ENCODE measurements at regions not wholly inside any gene's neighbourhood (a gene's known extent, or its start where the extent isn't known, plus 50 kb on each side); places are given as distances from the start of the nearest gene placed in this dataset.
"Not testable (repeated sequence)": the region's sequence is repeated elsewhere in the genome, so short reads cannot be mapped to it uniquely, and the experiment has no call there.

DNA sequence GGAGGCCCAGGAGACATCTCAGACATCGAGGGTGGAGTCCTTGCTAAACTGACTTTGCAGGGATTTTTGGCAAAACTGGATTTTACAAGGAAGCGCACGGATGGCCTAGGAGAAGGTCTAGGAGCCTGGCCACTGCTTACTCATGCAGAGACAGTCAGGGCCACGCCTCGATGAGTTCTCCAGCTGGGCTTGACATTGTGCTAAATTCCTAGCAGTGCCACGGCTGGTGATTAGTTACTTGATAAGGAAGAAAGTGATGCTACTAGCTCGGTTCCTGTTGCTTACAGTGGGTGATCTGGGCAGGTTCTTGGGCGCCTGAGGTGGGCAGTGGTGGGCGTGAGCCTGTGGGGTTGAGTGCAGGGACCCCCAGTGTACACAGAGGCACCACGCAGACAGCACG, 143.4 kb downstream of the SOX1 start:
- no peaks in the 10 kb centered on the region for H3K9me3 ChIP-seq (ENCODE audit: control insufficient read depth, insufficient read depth, low read depth, low read length)
- H3K36me3 ChIP-seq (ENCODE audit: control insufficient read depth, insufficient read depth, low read length): no peaks in the 10 kb centered on the region
- H3K27me3 ChIP-seq (ENCODE audit: control insufficient read depth, insufficient read depth, low read length): peaks cover 27% of the 10 kb centered on the region
- H3K4me1 ChIP-seq (ENCODE audit: control insufficient read depth, insufficient read depth, low read length): peaks cover 9% of the 10 kb centered on the region
- H3K9ac ChIP-seq (ENCODE audit: low read length): no peak overlapping the region
- H3K27ac ChIP-seq (ENCODE audit: low read depth, low read length): no peak overlapping the region
- H3K4me3 ChIP-seq (ENCODE audit: low read depth, low read length): no peak overlapping the region

DNA sequence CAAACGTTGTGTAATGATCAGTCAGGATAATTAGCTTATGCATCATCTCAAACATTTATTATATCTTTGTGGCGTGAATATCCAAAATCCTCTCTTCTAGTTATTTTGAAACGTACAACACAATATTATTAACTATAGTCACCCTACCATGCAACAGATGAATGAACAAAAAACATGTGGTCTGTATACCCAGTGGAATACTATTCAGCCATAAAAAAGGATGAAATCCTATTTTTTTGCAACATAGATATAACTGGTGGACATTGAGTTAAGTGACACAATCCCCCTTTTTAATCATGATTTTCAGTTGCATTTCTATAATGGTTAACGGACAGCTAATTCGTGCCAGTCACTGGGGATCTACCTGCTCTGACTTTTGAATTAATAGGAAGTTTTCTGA, 145.6 kb downstream of the SOX1 start:
- Histone ChIP-seq H3K27ac (ENCODE audit: low read depth, low read length) (no peak overlapping the region), H3K9ac (ENCODE audit: low read length) (no peak overlapping the region), H3K9me3 (ENCODE audit: control insufficient read depth, insufficient read depth, low read depth, low read length) (no peaks in the 10 kb centered on the region), H3K4me3 (ENCODE audit: low read depth, low read length) (no peak overlapping the region), H3K4me1 (ENCODE audit: control insufficient read depth, insufficient read depth, low read length) (no peaks in the 10 kb centered on the region; the same call in 1 of the 2 replicates), H3K36me3 (ENCODE audit: control insufficient read depth, insufficient read depth, low read length) (no peaks in the 10 kb centered on the region), H3K27me3 (ENCODE audit: control insufficient read depth, insufficient read depth, low read length) (peaks cover 17% of the 10 kb centered on the region; the same call in 1 of the 2 replicates)

GRCh38 chr13:112213467-112214255, 146.7 kb downstream of the SOX1 start:
- Histone ChIP-seq H3K4me1 (ENCODE audit: control insufficient read depth, insufficient read depth, low read length) (no peaks in the 10 kb centered on the region; the same call in 1 of the 2 replicates), H3K36me3 (ENCODE audit: control insufficient read depth, insufficient read depth, low read length) (no peaks in the 10 kb centered on the region), H3K9me3 (ENCODE audit: control insufficient read depth, insufficient read depth, low read depth, low read length) (no peaks in the 10 kb centered on the region), H3K9ac (ENCODE audit: low read length) (no peak overlapping the region), H3K4me3 (ENCODE audit: low read depth, low read length) (no peak overlapping the region), H3K27ac (ENCODE audit: low read depth, low read length) (no peak overlapping the region), H3K27me3 (ENCODE audit: control insufficient read depth, insufficient read depth, low read length) (peaks cover 12% of the 10 kb centered on the region; the same call in 1 of the 2 replicates)

DNA sequence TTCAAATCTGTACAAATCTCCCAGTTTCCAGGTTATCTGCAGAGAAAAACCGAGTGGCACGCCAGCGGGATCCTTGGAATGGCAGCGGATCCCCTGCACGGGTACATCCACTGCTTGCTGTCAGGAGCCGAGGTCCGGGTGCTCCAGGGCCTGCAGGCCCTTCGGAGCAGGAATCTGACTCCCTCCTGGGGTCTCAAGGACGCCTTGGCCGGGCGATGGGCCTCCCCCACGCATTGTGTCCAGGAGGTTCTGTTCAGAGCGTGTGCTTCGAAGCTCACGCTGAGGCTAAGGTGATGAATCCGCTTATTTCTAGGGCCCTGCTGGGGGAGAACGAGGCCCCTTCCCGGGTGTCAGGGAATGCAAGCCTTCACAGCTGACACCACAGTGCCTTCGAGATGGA, 148.9 kb downstream of the SOX1 start:
- Histone ChIP-seq H3K27me3 (ENCODE audit: control insufficient read depth, insufficient read depth, low read length) (peaks cover 12% of the 10 kb centered on the region; the same call in 1 of the 2 replicates), H3K36me3 (ENCODE audit: control insufficient read depth, insufficient read depth, low read length) (no peaks in the 10 kb centered on the region), H3K4me1 (ENCODE audit: control insufficient read depth, insufficient read depth, low read length) (no peaks in the 10 kb centered on the region; the same call in 1 of the 2 replicates), H3K9me3 (ENCODE audit: control insufficient read depth, insufficient read depth, low read depth, low read length) (no peaks in the 10 kb centered on the region), H3K9ac (ENCODE audit: low read length) (no peak overlapping the region), H3K27ac (ENCODE audit: low read depth, low read length) (no peak overlapping the region), H3K4me3 (ENCODE audit: low read depth, low read length) (no peak overlapping the region)

- Histone ChIP-seq H3K4me3 (ENCODE audit: low read depth, low read length) (no peak overlapping the region), H3K9me3 (ENCODE audit: control insufficient read depth, insufficient read depth, low read depth, low read length) (no peaks in the 10 kb centered on the region), H3K27me3 (ENCODE audit: control insufficient read depth, insufficient read depth, low read length) (peaks cover 12% of the 10 kb centered on the region; the same call in 1 of the 2 replicates), H3K9ac (ENCODE audit: low read length) (no peak overlapping the region), H3K36me3 (ENCODE audit: control insufficient read depth, insufficient read depth, low read length) (no peaks in the 10 kb centered on the region), H3K27ac (ENCODE audit: low read depth, low read length) (no peak overlapping the region), H3K4me1 (ENCODE audit: control insufficient read depth, insufficient read depth, low read length) (no peaks in the 10 kb centered on the region)
Observed at GRCh38 chr13:112217431-112217830, 150.5 kb downstream of the SOX1 start.

- Histone ChIP-seq H3K27me3 (ENCODE audit: control insufficient read depth, insufficient read depth, low read length) (peaks cover 12% of the 10 kb centered on the region; the same call in 1 of the 2 replicates), H3K4me1 (ENCODE audit: control insufficient read depth, insufficient read depth, low read length) (no peaks in the 10 kb centered on the region), H3K4me3 (ENCODE audit: low read depth, low read length) (no peak overlapping the region), H3K9ac (ENCODE audit: low read length) (no peak overlapping the region), H3K27ac (ENCODE audit: low read depth, low read length) (no peak overlapping the region), H3K36me3 (ENCODE audit: control insufficient read depth, insufficient read depth, low read length) (no peaks in the 10 kb centered on the region), H3K9me3 (ENCODE audit: control insufficient read depth, insufficient read depth, low read depth, low read length) (no peaks in the 10 kb centered on the region)
Observed at GRCh38 chr13:112218416-112218815, 151.5 kb downstream of the SOX1 start.

DNA sequence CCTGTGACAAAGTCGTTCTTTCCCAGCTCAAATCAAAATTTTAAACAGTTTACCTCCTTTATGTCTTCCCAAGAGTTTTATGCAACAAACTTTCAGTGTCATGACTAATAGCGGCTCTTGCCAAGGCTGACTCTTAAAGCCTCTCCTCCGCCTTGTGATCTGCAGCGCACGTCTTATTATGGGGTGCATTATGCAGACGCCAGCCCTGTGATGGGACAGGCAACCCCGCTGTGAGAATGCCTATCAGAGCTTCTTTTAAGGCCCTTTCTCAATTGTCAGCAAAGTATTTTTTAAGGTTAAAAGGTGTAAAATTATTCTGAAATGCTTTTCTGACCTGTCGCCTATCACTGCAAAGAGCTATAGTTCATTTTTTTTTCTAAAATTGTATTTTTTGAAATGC, 152.8 kb downstream of the SOX1 start:
- Histone ChIP-seq H3K27me3 (ENCODE audit: control insufficient read depth, insufficient read depth, low read length) (peaks cover 12% of the 10 kb centered on the region; the same call in 1 of the 2 replicates), H3K36me3 (ENCODE audit: control insufficient read depth, insufficient read depth, low read length) (no peaks in the 10 kb centered on the region), H3K4me3 (ENCODE audit: low read depth, low read length) (no peak overlapping the region)

DNA sequence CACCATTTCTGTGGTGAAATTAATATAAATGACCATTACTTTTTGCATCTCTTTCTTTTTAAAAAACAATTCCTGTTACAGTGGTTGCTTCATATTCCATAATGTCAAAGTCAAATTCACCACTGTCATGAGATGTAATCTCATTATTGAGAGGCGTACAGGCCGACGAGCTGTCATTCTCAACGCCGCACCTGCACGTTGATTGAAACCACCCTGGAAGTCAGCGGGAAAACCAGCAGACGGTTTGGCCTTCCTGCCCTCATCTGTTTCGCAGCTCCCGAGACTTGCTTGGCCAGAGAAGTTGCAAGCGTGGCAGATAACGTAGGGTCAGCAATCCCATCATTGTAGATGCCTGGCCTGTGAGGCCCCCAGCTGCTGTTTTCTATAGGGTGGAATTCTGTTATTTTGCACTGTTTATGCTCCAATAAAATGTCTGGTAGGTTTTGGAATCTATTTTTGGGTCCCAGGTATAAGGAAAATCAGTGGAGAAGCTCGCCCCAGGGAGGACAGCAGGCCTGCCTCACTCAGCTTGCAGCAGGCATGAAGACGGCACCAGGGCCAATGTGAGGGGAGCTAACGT, 153.4 kb downstream of the SOX1 start:
- Histone ChIP-seq H3K4me1 (ENCODE audit: control insufficient read depth, insufficient read depth, low read length) (no peaks in the 10 kb centered on the region), H3K27me3 (ENCODE audit: control insufficient read depth, insufficient read depth, low read length) (peaks cover 10% of the 10 kb centered on the region; the same call in 1 of the 2 replicates), H3K27ac (ENCODE audit: low read depth, low read length) (no peak overlapping the region), H3K9ac (ENCODE audit: low read length) (no peak overlapping the region), H3K4me3 (ENCODE audit: low read depth, low read length) (no peak overlapping the region), H3K9me3 (ENCODE audit: control insufficient read depth, insufficient read depth, low read depth, low read length) (no peaks in the 10 kb centered on the region), H3K36me3 (ENCODE audit: control insufficient read depth, insufficient read depth, low read length) (no peaks in the 10 kb centered on the region)

More for the DNA sequence above, 152.8 kb downstream of the SOX1 start:
- Histone ChIP-seq H3K9ac (ENCODE audit: low read length) (no peak overlapping the region), H3K9me3 (ENCODE audit: control insufficient read depth, insufficient read depth, low read depth, low read length) (no peaks in the 10 kb centered on the region), H3K27ac (ENCODE audit: low read depth, low read length) (no peak overlapping the region), H3K4me1 (ENCODE audit: control insufficient read depth, insufficient read depth, low read length) (no peaks in the 10 kb centered on the region)

DNA sequence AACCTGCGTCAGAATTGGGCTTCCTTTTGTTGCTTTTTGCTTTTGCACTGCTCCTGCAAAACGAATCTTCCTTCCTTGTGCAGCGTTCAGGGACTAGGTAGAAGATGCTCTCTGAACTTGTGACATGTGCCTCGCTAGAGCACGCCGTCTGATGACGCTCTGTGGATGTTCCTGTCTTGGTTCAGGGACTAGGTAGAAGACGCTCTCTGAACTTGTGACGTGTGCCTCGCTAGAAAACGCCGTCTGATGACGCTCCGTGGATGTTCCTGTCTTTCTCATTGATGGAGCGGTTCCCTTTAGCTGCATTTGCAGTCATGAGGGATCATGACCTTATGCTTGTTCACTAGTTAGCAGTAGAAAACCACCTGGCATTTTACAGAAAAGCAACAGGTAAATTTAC, 154.0 kb downstream of the SOX1 start:
- Histone ChIP-seq H3K4me1 (ENCODE audit: control insufficient read depth, insufficient read depth, low read length) (no peaks in the 10 kb centered on the region), H3K9me3 (ENCODE audit: control insufficient read depth, insufficient read depth, low read depth, low read length) (no peaks in the 10 kb centered on the region), H3K27me3 (ENCODE audit: control insufficient read depth, insufficient read depth, low read length) (peaks cover 4% of the 10 kb centered on the region; the same call in 1 of the 2 replicates), H3K4me3 (ENCODE audit: low read depth, low read length) (no peak overlapping the region), H3K36me3 (ENCODE audit: control insufficient read depth, insufficient read depth, low read length) (no peaks in the 10 kb centered on the region), H3K9ac (ENCODE audit: low read length) (no peak overlapping the region), H3K27ac (ENCODE audit: low read depth, low read length) (no peak overlapping the region)

DNA sequence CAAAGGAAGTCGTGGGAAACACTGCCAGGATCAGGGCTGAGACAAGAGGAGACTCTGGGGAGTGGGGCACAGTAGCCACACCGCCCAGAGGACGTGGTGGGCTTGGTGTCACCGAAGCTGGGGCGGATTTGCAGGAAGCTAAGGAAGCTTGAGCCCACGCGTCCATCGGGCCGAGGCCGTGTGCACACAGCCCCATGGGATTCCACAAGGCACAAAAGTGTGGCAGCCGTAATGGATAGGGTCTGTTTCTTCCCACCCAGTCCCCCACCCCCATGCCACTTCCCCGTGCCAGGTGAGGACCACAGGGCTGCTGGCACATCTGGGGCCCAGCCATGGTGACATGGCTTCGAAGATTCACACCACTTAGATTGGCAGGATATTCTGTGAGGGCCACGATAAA, 153.2 kb upstream of the SPACA7 start:
- Histone ChIP-seq H3K36me3 (ENCODE audit: control insufficient read depth, insufficient read depth, low read length) (no peaks in the 10 kb centered on the region), H3K27ac (ENCODE audit: low read depth, low read length) (no peak overlapping the region), H3K4me1 (ENCODE audit: control insufficient read depth, insufficient read depth, low read length) (no peaks in the 10 kb centered on the region), H3K4me3 (ENCODE audit: low read depth, low read length) (no peak overlapping the region), H3K9ac (ENCODE audit: low read length) (no peak overlapping the region), H3K27me3 (ENCODE audit: control insufficient read depth, insufficient read depth, low read length) (no peaks in the 10 kb centered on the region; the same call in 1 of the 2 replicates), H3K9me3 (ENCODE audit: control insufficient read depth, insufficient read depth, low read depth, low read length) (no peaks in the 10 kb centered on the region)

- not testable (repeated sequence) for H3K9me3 ChIP-seq (ENCODE audit: control insufficient read depth, insufficient read depth, low read depth, low read length); H3K4me3 ChIP-seq (ENCODE audit: low read depth, low read length); H3K27ac ChIP-seq (ENCODE audit: low read depth, low read length); H3K27me3 ChIP-seq (ENCODE audit: control insufficient read depth, insufficient read depth, low read length); H3K36me3 ChIP-seq (ENCODE audit: control insufficient read depth, insufficient read depth, low read length); H3K9ac ChIP-seq (ENCODE audit: low read length); H3K4me1 ChIP-seq (ENCODE audit: control insufficient read depth, insufficient read depth, low read length)
Observed at GRCh38 chr13:112223929-112224328, 152.2 kb upstream of the SPACA7 start.

All from HUES6 (cell line).